ENCODE measurements at regions not wholly inside any gene's neighbourhood (a gene's known extent, or its start where the extent isn't known, plus 50 kb on each side); places are given as distances from the start of the nearest gene placed in this dataset.
A peak's percentile ranks its signal among the peaks of the same experiment; 100 is the strongest.
"Not testable (repeated sequence)": the region's sequence is repeated elsewhere in the genome, so short reads cannot be mapped to it uniquely, and the experiment has no call there.

GRCh38 chr4:3613967-3614730, 81.9 kb upstream of the LRPAP1 start:
- H3K4me3 Mint-ChIP-seq (ENCODE audit: low read depth): no peak overlapping the region
- H3K36me3 Mint-ChIP-seq (ENCODE audit: insufficient read depth): no peaks in the 10 kb centered on the region
- TF ChIP-seq CTCF (IDR thresholded peaks at IDR 0.05; ENCODE audit: unreplicated experiment): no peak
- DNase-seq (ENCODE audit: low spot score, unreplicated experiment): no peak
- H3K27ac Mint-ChIP-seq: no peak overlapping the region
- peaks cover 23% of the 10 kb centered on the region for H3K27me3 Mint-ChIP-seq
- H3K9me3 Mint-ChIP-seq (ENCODE audit: low read depth): peaks cover 2% of the 10 kb centered on the region
- H3K4me1 Mint-ChIP-seq (ENCODE audit: low read depth): no peaks in the 10 kb centered on the region

- TF ChIP-seq CTCF (IDR thresholded peaks at IDR 0.05; ENCODE audit: unreplicated experiment): no peak
- H3K27me3 Mint-ChIP-seq: peaks cover 13% of the 10 kb centered on the region
- peaks cover 2% of the 10 kb centered on the region for H3K9me3 Mint-ChIP-seq (ENCODE audit: low read depth)
- H3K36me3 Mint-ChIP-seq (ENCODE audit: insufficient read depth): no peaks in the 10 kb centered on the region
- no peak overlapping the region for H3K27ac Mint-ChIP-seq
- H3K4me3 Mint-ChIP-seq (ENCODE audit: low read depth): no peak overlapping the region
- H3K4me1 Mint-ChIP-seq (ENCODE audit: low read depth): no peaks in the 10 kb centered on the region
- DNase-seq (ENCODE audit: low spot score, unreplicated experiment): no peak
Measured at GRCh38 chr4:3612934-3613333, 80.7 kb upstream of the LRPAP1 start.

GRCh38 chr4:3612281-3612680, 80.1 kb upstream of the LRPAP1 start:
- H3K27ac Mint-ChIP-seq: no peak overlapping the region
- DNase-seq (ENCODE audit: low spot score, unreplicated experiment): no peak
- no peak for TF ChIP-seq CTCF (IDR thresholded peaks at IDR 0.05; ENCODE audit: unreplicated experiment)
- peaks cover 10% of the 10 kb centered on the region for H3K27me3 Mint-ChIP-seq
- no peaks in the 10 kb centered on the region for H3K4me1 Mint-ChIP-seq (ENCODE audit: low read depth)
- H3K4me3 Mint-ChIP-seq (ENCODE audit: low read depth): no peak overlapping the region
- no peaks in the 10 kb centered on the region for H3K36me3 Mint-ChIP-seq (ENCODE audit: insufficient read depth)
- peaks cover 2% of the 10 kb centered on the region for H3K9me3 Mint-ChIP-seq (ENCODE audit: low read depth)

GRCh38 chr4:3611778-3612177, 79.6 kb upstream of the LRPAP1 start:
- DNase-seq (ENCODE audit: low spot score, unreplicated experiment): no peak
- no peaks in the 10 kb centered on the region for H3K4me1 Mint-ChIP-seq (ENCODE audit: low read depth)
- no peak overlapping the region for H3K4me3 Mint-ChIP-seq (ENCODE audit: low read depth)
- H3K27me3 Mint-ChIP-seq: peaks cover 10% of the 10 kb centered on the region
- no peaks in the 10 kb centered on the region for H3K36me3 Mint-ChIP-seq (ENCODE audit: insufficient read depth)
- peaks cover 2% of the 10 kb centered on the region for H3K9me3 Mint-ChIP-seq (ENCODE audit: low read depth)
- H3K27ac Mint-ChIP-seq: peak overlapping the region; percentile 26
- no peak for TF ChIP-seq CTCF (IDR thresholded peaks at IDR 0.05; ENCODE audit: unreplicated experiment)

- not testable (repeated sequence) for H3K27ac Mint-ChIP-seq; H3K36me3 Mint-ChIP-seq (ENCODE audit: insufficient read depth); H3K27me3 Mint-ChIP-seq; H3K9me3 Mint-ChIP-seq (ENCODE audit: low read depth); H3K4me3 Mint-ChIP-seq (ENCODE audit: low read depth); DNase-seq (ENCODE audit: low spot score, unreplicated experiment); H3K4me1 Mint-ChIP-seq (ENCODE audit: low read depth)
Measured at GRCh38 chr4:3610851-3611250, 78.6 kb upstream of the LRPAP1 start.

GRCh38 chr4:3609905-3610304, 77.7 kb upstream of the LRPAP1 start:
- H3K27ac Mint-ChIP-seq; H3K27me3 Mint-ChIP-seq; H3K36me3 Mint-ChIP-seq (ENCODE audit: insufficient read depth); H3K4me1 Mint-ChIP-seq (ENCODE audit: low read depth); H3K4me3 Mint-ChIP-seq (ENCODE audit: low read depth); DNase-seq (ENCODE audit: low spot score, unreplicated experiment); H3K9me3 Mint-ChIP-seq (ENCODE audit: low read depth): not testable (repeated sequence)

Data from progenitor cell of endocrine pancreas (in vitro differentiated cells).